ENCODE measurements at regions not wholly inside any gene's neighbourhood (a gene's known extent, or its start where the extent isn't known, plus 50 kb on each side); places are given as distances from the start of the nearest gene placed in this dataset.
A peak's percentile ranks its signal among the peaks of the same experiment; 100 is the strongest.

- TF ChIP-seq CLOCK (CRISPR knock-in tag; IDR thresholded peaks at IDR 0.05; ENCODE audit: borderline replicate concordance) = no peak
- no peak for TF ChIP-seq ZNF212 (CRISPR knock-in tag; IDR thresholded peaks at IDR 0.05)
- peak; percentile 89 for TF ChIP-seq HBP1 (CRISPR knock-in tag; IDR thresholded peaks at IDR 0.05)
- TF ChIP-seq PKNOX1 (IDR thresholded peaks at IDR 0.05) = peak; percentile 96
- no peak for TF ChIP-seq ZNF354B (CRISPR knock-in tag; IDR thresholded peaks at IDR 0.05)
- TF ChIP-seq GTF3C2 (IDR thresholded peaks at IDR 0.05; ENCODE audit: borderline replicate concordance, extremely low read depth, insufficient read length) = no peak
- TF ChIP-seq ZNF318 (IDR thresholded peaks at IDR 0.05; ENCODE audit: borderline replicate concordance in 1 of 2, low read depth in 1 of 2) = peak in 1 of 2 experiments; percentile 30; a peak in 2 of 4 replicates
- TF ChIP-seq ZFP1 (CRISPR knock-in tag; IDR thresholded peaks at IDR 0.05) = no peak
- TF ChIP-seq HEY1 (CRISPR knock-in tag; IDR thresholded peaks at IDR 0.05; ENCODE audit: borderline replicate concordance) = no peak
- TF ChIP-seq EP300 (IDR thresholded peaks at IDR 0.05; ENCODE audit: low read length) = peak; percentile 72
- TF ChIP-seq SMAD2 (IDR thresholded peaks at IDR 0.05; ENCODE audit: low read depth, low read length) = no peak
Observed at GRCh38 chr22:19648419-19648929, 65.8 kb upstream of the SEPTIN5 start (continued).
